Cerebellar cortex (tissue), 1 donor: ENCODE measurements at regions not wholly inside any gene's neighbourhood (a gene's known extent, or its start where the extent isn't known, plus 50 kb on each side); places are given as distances from the start of the nearest gene placed in this dataset.

Experiments used
- DNase-seq: peaks from one replicate; pipeline ENCODE4 v3.0.0-alpha.2; 2015; ENCODE audit warnings: low spot score

GRCh38 chr11:104655066-104655465 lies 243.2 kb downstream of the CASP12 start:
- DNase-seq = no peak

GRCh38 chr11:104654181-104654813 lies 244.0 kb downstream of the CASP12 start:
- no peak for DNase-seq

DNA sequence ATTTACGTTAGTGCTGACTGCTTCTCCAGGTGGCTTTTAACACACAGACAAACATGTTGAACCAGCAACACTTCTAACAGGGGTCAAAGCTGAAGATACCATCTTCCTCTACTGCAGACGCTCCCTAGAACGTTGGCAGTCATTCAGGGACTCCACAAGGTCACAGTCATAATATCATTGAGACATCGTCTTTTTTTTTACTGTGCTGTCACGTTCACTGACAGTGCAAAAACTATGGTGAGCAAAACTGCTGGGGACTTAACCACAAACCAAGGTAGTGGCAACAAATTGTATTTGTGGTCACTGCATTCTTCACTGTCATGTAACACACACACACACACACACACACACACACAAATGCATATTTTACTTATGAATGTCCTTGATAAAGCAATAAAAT lies 244.9 kb downstream of the CASP12 start:
- DNase-seq = no peak

- peak; percentile 56 for DNase-seq
Observed at GRCh38 chr11:104652996-104653395, 245.3 kb downstream of the CASP12 start.

- no peak for DNase-seq
Observed at GRCh38 chr11:104650234-104650633, 248.0 kb downstream of the CASP12 start.

GRCh38 chr11:104649002-104649401 lies 249.3 kb downstream of the CASP12 start:
- DNase-seq = no peak

DNA sequence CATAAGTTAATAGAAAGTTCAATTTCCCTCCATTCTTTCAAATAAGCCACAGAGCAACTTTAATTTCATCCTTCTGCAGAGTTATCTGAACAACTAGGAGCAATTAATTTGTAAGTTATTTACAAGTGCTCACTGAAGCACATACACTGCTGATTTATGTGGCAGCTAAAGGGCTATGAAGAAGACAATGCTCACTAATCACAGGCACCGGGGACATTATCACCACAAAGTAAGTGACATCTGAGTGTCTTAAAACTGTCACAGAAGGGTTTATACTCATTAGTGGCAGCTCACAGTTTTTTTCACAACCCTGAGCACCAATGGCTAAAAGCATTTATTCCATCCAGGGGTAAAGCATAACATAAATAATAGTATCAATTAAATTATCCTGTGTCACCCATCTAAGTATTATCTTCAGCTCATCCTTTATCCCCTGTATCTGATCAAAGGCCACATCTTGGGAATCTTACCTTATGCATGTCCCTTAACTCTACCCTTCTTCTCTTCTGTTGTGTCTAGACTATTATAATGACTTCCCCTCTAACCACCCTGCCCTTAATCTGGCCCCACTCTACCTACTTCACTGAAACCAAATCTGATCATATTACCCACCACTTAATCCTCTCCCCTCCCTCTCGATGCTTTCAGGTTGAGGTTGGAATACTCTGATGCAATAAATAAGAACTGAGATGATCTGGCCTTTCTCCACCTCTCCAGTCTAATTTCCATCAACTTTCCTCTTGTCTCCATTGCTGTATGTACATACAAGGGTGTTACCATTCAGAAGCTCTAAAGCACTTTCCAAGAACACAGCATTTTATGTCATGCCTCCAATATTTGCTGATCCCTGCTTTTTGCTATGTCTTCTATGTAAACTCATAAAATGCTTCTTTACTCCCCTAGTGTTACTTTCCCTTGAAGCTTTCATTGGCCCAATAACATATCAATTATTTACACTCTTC lies 252.7 kb downstream of the CASP12 start:
- no peak for DNase-seq

DNA sequence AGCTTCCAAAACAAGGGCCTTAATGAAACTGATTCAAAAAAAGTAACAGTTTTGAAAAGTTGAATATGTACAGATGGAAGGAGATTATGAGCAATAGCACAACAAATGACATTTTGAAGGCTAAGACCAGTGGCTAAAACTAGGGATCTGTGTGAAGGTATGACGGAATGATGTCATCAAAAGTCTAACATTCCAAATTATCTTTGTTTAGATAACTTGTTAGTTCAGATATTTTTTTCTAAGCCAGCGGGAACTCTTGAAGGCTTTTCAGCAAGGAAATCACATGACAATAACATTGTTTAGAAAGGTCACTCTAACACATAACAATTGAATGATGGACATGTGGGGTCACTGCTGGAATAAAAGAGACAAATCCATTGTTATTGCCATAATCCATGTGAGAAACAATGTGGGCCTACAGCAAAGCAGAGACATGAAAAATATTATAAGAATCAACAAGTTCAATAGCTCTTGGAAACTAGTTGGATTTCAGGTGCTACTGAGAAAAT lies 260.5 kb downstream of the CASP12 start:
- DNase-seq = no peak

GRCh38 chr11:104633226-104633625 lies 265.0 kb downstream of the CASP12 start:
- DNase-seq = no peak

DNA sequence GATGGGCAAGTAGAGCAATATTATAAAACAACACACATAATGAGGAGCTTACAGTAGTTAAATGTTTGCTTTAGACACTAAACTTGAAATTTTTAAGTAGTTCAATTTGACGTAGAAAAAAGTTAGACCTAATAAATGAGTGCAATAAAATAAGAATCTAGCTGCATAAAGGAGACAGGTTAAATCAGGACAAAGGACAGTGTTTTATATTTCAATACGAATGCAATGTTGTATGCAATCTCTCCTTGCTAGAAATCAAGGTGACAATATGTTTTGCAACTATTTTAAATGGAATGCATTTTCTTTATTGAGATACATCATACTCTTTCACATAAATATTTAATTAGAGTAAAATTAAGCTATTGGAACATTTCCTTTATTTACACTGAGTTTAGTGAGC lies 267.9 kb downstream of the CASP12 start:
- DNase-seq = no peak

- DNase-seq = no peak
Observed at GRCh38 chr11:104625246-104625645, 273.0 kb downstream of the CASP12 start.

- no peak for DNase-seq
Observed at GRCh38 chr11:104624021-104624420, 274.2 kb downstream of the CASP12 start.

GRCh38 chr11:104623518-104623917 lies 274.7 kb downstream of the CASP12 start:
- no peak for DNase-seq

DNA sequence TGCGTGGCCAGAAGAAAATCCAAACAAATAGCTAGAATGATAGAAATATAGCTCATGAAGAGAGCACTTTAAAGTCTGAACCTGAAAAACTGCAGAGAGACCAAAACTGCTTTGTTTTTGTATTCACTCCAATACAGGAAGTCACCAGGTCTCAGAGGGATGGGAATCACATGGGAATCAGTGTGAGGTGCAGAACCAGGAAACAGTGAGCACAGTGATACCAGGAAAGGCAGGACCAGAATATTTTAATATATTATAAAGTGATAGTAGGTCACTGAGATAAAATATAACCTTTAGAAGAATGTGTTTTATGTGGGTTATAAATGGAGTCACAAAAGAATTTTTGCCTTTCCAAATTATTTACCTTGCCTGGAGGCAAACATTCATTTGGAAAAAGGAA lies 277.3 kb downstream of the CASP12 start:
- DNase-seq = no peak

- no peak for DNase-seq
Observed at GRCh38 chr11:104619751-104620150, 278.5 kb downstream of the CASP12 start.

- DNase-seq = no peak
Observed at GRCh38 chr11:104618954-104619353, 279.3 kb downstream of the CASP12 start.

DNA sequence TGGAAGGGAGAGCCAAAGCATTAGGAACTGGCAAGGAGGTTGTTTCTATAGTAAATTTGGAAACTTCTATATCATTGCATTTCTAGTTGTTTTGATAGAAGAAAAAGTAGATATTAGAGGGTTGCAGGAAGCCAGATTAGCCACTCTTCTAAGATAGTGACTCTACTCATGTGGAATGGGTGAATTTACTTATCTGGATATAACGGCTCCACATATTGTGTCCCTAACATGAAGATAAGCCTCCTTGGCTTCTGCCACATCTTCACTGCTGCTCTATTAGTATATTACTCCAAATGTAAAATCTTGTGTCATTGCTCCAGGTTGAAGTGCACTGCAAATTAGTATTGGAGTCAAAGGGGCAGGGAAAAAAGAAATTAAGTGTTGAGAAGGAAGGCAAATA lies 283.3 kb downstream of the CASP12 start:
- no peak for DNase-seq

DNA sequence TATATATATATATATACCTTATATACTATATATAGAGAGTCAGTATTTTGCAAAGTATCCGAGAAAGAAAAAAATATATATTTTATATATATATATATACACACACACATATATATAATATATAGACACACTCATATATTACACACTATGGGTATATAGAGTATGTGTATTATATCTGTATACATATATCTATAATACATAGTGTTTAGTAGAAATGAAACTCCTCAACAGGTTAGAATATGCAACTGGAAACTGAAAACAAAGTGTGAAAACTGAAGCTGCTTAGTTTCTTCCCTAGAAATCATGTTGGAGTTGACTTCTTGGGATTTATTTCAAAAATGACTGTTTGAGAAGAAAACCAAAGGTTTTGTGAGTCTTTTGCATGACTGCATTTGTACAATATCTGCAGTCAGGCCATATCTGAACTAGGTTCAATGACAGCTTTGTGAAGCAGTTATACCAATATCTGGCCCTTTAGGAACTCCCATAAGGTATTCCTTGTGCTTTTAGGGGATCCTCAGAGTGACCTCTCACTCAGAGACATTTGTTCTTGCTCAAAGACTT lies 284.1 kb downstream of the CASP12 start:
- DNase-seq = no peak

- no peak for DNase-seq
Observed at GRCh38 chr11:104610635-104611034, 287.6 kb downstream of the CASP12 start.

DNA sequence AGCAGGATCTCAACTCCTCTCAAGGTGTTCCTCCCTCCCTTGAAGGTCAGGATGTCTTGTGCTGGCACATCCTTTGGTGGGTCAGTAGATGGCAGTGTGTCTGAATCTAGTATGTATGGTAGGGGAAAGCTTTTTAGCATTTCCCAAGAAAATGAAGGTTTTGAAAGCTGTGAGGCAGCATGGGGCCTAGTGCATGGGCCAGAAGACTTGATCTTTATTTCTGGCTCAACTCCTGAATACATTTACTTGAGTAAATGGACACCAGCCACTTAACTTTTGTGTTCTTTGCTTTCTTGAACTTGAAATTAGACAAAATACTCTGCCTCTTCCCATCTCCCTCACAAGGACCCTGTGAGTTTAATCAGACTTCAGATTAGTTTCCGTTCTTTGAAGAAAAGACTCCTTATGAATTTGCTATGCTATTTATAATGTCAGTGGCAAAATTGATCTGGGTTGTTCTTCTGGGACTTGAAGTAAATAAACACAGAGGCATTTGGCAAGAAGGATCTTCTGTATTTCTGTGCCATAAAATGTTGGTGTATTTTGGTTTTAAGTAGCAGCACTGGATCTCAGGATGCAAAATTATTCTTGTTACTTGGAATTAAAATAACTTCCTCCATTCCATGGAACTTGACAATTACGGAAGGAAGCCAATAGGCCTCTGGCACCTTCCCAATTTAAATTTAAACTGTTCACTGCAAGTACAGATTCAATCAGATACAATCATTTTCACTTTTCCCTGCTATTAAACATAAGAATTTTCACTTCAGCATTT lies 288.8 kb downstream of the CASP12 start:
- peak; percentile 79 for DNase-seq

GRCh38 chr11:104602643-104603042 lies 295.6 kb downstream of the CASP12 start:
- DNase-seq = no peak
